ENCODE measurements at regions not wholly inside any gene's neighbourhood (a gene's known extent, or its start where the extent isn't known, plus 50 kb on each side); places are given as distances from the start of the nearest gene placed in this dataset.

DNA sequence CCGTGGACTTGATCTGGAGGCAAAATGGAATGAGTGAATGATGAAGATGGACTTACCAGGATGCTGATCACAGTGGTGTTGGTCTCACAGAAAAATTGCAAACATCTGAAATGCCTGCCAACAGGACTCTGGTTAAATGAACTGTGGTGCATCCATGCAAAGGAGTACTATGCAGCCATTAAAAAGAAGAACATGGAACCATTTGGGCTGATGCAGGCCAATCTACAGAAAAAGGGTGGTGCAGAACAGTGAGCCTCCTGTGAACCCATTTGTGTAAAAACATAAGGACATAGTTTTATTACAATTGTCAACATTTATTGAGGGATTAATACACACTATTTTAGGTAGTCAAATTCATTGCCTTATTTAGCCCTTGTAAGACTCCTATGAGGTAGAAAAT, 111.9 kb downstream of the MN1 start:
- no peak for DNase-seq (ENCODE audit: low spot score)

DNA sequence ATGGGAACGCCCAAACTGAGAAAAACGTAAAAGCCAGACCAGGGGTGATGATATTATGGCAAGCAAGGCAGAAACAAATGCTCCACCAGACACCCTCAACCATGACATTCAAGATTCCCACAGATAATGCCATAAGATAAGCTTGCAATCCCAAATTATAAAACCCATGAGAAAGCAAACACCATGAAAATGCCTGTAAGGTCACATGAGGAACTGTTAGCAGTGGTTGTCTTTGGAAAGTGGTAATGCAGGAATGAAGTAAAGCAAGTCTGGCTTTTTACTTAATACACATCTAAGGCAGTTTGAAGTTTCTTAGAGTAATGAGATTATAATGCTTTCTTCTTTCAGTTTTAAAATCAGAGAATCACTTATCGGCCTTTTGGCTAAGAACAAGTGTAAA, 111.0 kb downstream of the MN1 start:
- DNase-seq (ENCODE audit: low spot score) = no peak

DNA sequence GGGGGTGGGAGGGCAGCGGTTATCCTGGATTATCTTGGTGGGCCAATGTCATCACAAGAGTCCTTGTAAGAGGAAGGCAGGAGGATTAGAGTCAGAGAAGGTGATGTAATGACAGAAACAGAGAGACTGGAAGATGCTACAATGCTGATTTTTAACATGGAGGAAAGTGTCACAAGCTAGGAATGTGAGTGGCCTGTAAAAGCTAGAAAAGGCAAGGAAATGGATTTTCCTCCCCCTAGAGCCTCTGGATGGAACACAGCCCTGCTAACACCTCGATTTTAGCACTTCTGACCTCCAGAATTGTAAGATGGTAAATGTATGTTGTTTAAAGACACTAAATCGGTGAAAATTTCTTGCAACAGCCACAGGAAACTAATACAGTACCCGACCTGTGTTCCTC, 109.3 kb downstream of the MN1 start:
- DNase-seq (ENCODE audit: low spot score) = no peak

DNA sequence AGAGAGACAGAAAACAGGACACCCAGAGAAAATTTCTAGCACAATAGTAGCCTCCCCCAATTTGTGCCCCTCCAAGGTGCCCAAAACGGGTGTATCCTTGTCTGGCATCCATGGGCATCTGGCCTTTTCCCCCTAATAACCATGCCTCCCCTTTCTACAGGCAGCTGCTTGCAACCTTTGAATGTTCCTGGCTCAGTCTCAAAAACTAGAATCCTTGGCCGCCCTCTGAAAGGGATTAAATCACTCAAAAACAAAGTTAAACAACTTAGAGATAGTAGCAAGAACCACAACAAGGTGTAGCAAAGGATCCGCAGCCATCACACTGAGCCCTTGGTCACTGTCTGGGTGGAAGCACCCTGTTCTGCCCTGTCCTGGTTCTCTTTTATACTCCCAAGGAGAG, 105.6 kb downstream of the MN1 start:
- no peak for DNase-seq (ENCODE audit: low spot score)

DNA sequence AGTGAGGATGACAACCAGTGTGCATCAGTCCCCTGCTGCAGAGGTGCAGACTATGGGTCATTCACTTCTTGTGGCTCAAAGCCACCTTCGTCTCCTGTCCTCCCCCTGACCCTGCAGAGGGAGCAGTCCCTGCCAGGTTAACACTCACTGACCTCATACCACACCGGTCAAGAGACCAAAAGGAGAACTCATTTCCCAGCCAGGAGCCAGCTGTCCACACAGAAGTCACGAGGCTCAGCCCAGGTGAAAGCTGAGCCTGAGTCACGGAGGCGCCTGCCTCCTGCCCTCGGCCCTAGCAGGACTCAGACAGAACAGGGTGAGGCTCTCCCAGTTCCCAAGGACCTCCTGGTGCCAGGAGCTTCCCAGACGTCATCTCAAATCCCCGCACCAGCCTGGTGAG, 103.7 kb downstream of the MN1 start:
- no peak for DNase-seq (ENCODE audit: low spot score)
